Vagina (tissue), 2 donors: ENCODE measurements at regions not wholly inside any gene's neighbourhood (a gene's known extent, or its start where the extent isn't known, plus 50 kb on each side); places are given as distances from the start of the nearest gene placed in this dataset.

ENCODE experiments used
- DNase-seq, 2 donors: peaks; one replicate each; pipeline ENCODE4 v3.0.0-alpha.2; 2017; ENCODE audit errors: extremely low spot score in 2 of 2
- H3K27ac ChIP-seq: fragments of 200-600 bp; sonication (generic); one replicate; pipeline ENCODE4 v1.5.1; 2019
- H3K27me3 ChIP-seq: fragments of 200-600 bp; sonication (generic); one replicate; pipeline ENCODE4 v1.5.1; 2019
- H3K36me3 ChIP-seq, 2 donors: fragments of 200-600 bp; sonication (generic); one replicate each; pipeline ENCODE4 v1.5.1; 2017 to 2019
- H3K4me1 ChIP-seq: fragments of 200-600 bp; sonication (generic); one replicate; pipeline ENCODE4 v1.5.1; 2019
- H3K4me3 ChIP-seq, 2 donors: fragments of 200-600 bp; sonication (generic); 1 replicate in 1 of 2; 2 replicates in 1 of 2; pipeline ENCODE4 v1.5.1; 2016 to 2019
- H3K9me3 ChIP-seq: fragments of 200-600 bp; sonication (generic); one replicate; pipeline ENCODE4 v1.5.1; 2019
- CTCF ChIP-seq, 3 experiments: fragments of 450-650 bp in 2 of 3; fragments of 200-600 bp in 1 of 3; sonication (generic) in 1 of 3; IDR thresholded peaks; one replicate each; pipeline ENCODE4 v1.5.1; 2017 to 2019; ENCODE audit warnings: antibody characterized with exemption in 3 of 3, mild to moderate bottlenecking in 2 of 3, moderate library complexity in 2 of 3
- POLR2A ChIP-seq, 2 donors: fragments of 450-650 bp; IDR thresholded peaks; one replicate each; pipeline ENCODE4 v1.6.1; 2017; ENCODE audit warnings: antibody characterized with exemption in 2 of 2, mild to moderate bottlenecking in 2 of 2, moderate library complexity in 2 of 2
- POLR2AphosphoS5 ChIP-seq, 2 donors: sonication (generic); formaldehyde crosslinking; IDR thresholded peaks; one replicate each; pipeline ENCODE4 v1.9.0; 2017; ENCODE audit warnings: antibody characterized with exemption in 2 of 2, mild to moderate bottlenecking in 2 of 2, low read depth in 1 of 2; ENCODE audit not compliant: insufficient read depth in 1 of 2
- intact Hi-C: fragments of 100-400 bp; cut with DNase I; formaldehyde crosslinking; loops from one replicate; pipeline ENCODE4 v1.15.1; 2023

GRCh38 chr1:81556968-81557367 is 243.8 kb upstream of the ADGRL2 start:
- H3K36me3 ChIP-seq = no peaks in the 10 kb centered on the region
- no peaks in the 10 kb centered on the region for H3K9me3 ChIP-seq
- no peak overlapping the region for H3K4me3 ChIP-seq
- DNase-seq = no peak
- TF ChIP-seq CTCF (IDR thresholded peaks at IDR 0.05) (no peak), POLR2A (IDR thresholded peaks at IDR 0.05) (no peak), POLR2AphosphoS5 (IDR thresholded peaks at IDR 0.05; ENCODE audit: insufficient read depth in 1 of 2, low read depth in 1 of 2) (no peak)
- intact Hi-C loops = no loop called here
- no peak overlapping the region for H3K27ac ChIP-seq
- H3K27me3 ChIP-seq = no peaks in the 10 kb centered on the region
- peaks cover 2% of the 10 kb centered on the region for H3K4me1 ChIP-seq

GRCh38 chr1:81554534-81554933 is 246.2 kb upstream of the ADGRL2 start:
- intact Hi-C loops = no loop called here
- no peak for TF ChIP-seq POLR2AphosphoS5 (IDR thresholded peaks at IDR 0.05; ENCODE audit: insufficient read depth in 1 of 2, low read depth in 1 of 2)
- TF ChIP-seq CTCF (IDR thresholded peaks at IDR 0.05) = no peak
- no peak for TF ChIP-seq POLR2A (IDR thresholded peaks at IDR 0.05)
- Histone ChIP-seq H3K27me3 (no peaks in the 10 kb centered on the region), H3K4me1 (peaks cover 4% of the 10 kb centered on the region), H3K4me3 (no peak overlapping the region), H3K9me3 (no peaks in the 10 kb centered on the region), H3K36me3 (no peaks in the 10 kb centered on the region), H3K27ac (no peak overlapping the region)
- no peak for DNase-seq

GRCh38 chr1:81554108-81554507 is 246.6 kb upstream of the ADGRL2 start:
- H3K36me3 ChIP-seq = no peaks in the 10 kb centered on the region
- no peaks in the 10 kb centered on the region for H3K27me3 ChIP-seq
- intact Hi-C loops = no loop called here
- peaks cover 4% of the 10 kb centered on the region for H3K4me1 ChIP-seq
- no peak for TF ChIP-seq CTCF (IDR thresholded peaks at IDR 0.05)
- TF ChIP-seq POLR2AphosphoS5 (IDR thresholded peaks at IDR 0.05; ENCODE audit: insufficient read depth in 1 of 2, low read depth in 1 of 2) = no peak
- TF ChIP-seq POLR2A (IDR thresholded peaks at IDR 0.05) = no peak
- DNase-seq = no peak
- H3K9me3 ChIP-seq = no peaks in the 10 kb centered on the region
- H3K4me3 ChIP-seq = no peak overlapping the region
- H3K27ac ChIP-seq = no peak overlapping the region

- H3K9me3 ChIP-seq = no peaks in the 10 kb centered on the region
- no peak overlapping the region for H3K4me3 ChIP-seq
- no peak for DNase-seq
- no peak for TF ChIP-seq POLR2A (IDR thresholded peaks at IDR 0.05)
- TF ChIP-seq POLR2AphosphoS5 (IDR thresholded peaks at IDR 0.05; ENCODE audit: insufficient read depth in 1 of 2, low read depth in 1 of 2) = no peak
- no peak for TF ChIP-seq CTCF (IDR thresholded peaks at IDR 0.05)
- H3K27ac ChIP-seq = no peak overlapping the region
- peaks cover 4% of the 10 kb centered on the region for H3K4me1 ChIP-seq
- no peaks in the 10 kb centered on the region for H3K27me3 ChIP-seq
- intact Hi-C loops = no loop called here
- H3K36me3 ChIP-seq = no peaks in the 10 kb centered on the region
Observed at GRCh38 chr1:81553503-81553902, 247.2 kb upstream of the ADGRL2 start.

- no peaks in the 10 kb centered on the region for H3K9me3 ChIP-seq
- DNase-seq = no peak
- peaks cover 4% of the 10 kb centered on the region for H3K4me1 ChIP-seq
- intact Hi-C loops = no loop called here
- no peak overlapping the region for H3K27ac ChIP-seq
- H3K27me3 ChIP-seq = no peaks in the 10 kb centered on the region
- TF ChIP-seq POLR2AphosphoS5 (IDR thresholded peaks at IDR 0.05; ENCODE audit: insufficient read depth in 1 of 2, low read depth in 1 of 2) (no peak), POLR2A (IDR thresholded peaks at IDR 0.05) (no peak)
- no peak overlapping the region for H3K4me3 ChIP-seq
- no peaks in the 10 kb centered on the region for H3K36me3 ChIP-seq
Observed at GRCh38 chr1:81551946-81552345, 248.8 kb upstream of the ADGRL2 start.

GRCh38 chr1:81550753-81551152 is 250.0 kb upstream of the ADGRL2 start:
- no peak overlapping the region for H3K4me3 ChIP-seq
- peaks cover 4% of the 10 kb centered on the region for H3K4me1 ChIP-seq
- H3K27me3 ChIP-seq = no peaks in the 10 kb centered on the region
- no peaks in the 10 kb centered on the region for H3K9me3 ChIP-seq
- no peaks in the 10 kb centered on the region for H3K36me3 ChIP-seq
- intact Hi-C loops = no loop called here
- no peak for DNase-seq
- H3K27ac ChIP-seq = no peak overlapping the region
- TF ChIP-seq CTCF (IDR thresholded peaks at IDR 0.05) (no peak), POLR2AphosphoS5 (IDR thresholded peaks at IDR 0.05; ENCODE audit: insufficient read depth in 1 of 2, low read depth in 1 of 2) (peak in 1 of 2 donors; percentile 35), POLR2A (IDR thresholded peaks at IDR 0.05) (no peak)
